H1 (cell line): ENCODE measurements at regions not wholly inside any gene's neighbourhood (a gene's known extent, or its start where the extent isn't known, plus 50 kb on each side); places are given as distances from the start of the nearest gene placed in this dataset.

ENCODE experiments used
- CTCF ChIA-PET: fragments of 300-600 bp; sonication (Branson Sonifier 250); formaldehyde crosslinking; loops from one replicate; lab custom pipeline; 2021; ENCODE audit not compliant: partially characterized antibody; lab: Charles Lee
- POLR2A ChIA-PET: fragments of 300-600 bp; sonication (Branson Sonifier 250); formaldehyde crosslinking; loops from one replicate; lab custom pipeline; 2021; ENCODE audit warnings: inconsistent platforms; ENCODE audit not compliant: partially characterized antibody; lab: Charles Lee
- DNase-seq, 2 experiments: peaks; one replicate each; pipeline versions ENCODE4 v3.0.0 to v3.0.0-alpha.2; 2010 to 2022; ENCODE audit warnings: low spot score in 2 of 2, low read depth in 1 of 2, mixed read lengths in 1 of 2
- FAIRE-seq: peaks from 2 replicates; lab custom pipeline; 2011; peaks lifted over from hg19 to GRCh38; lab: Jason Lieb, UNC
- H2AFZ ChIP-seq: 2 replicates; pipeline ENCODE4 v1.8.1; 2012; ENCODE audit warnings: low read length, inconsistent platforms
- H2AK5ac ChIP-seq: 2 replicates; pipeline ENCODE4 v1.6.1; 2013; ENCODE audit warnings: low read depth, low read length
- H2BK120ac ChIP-seq: replicated peaks from 2 replicates; pipeline ENCODE3; 2013; ENCODE audit warnings: low read depth, low read length, inconsistent platforms
- H2BK12ac ChIP-seq: 2 replicates; pipeline ENCODE4 v1.6.1; 2013; ENCODE audit warnings: low read depth, low read length
- H2BK15ac ChIP-seq: 2 replicates; pipeline ENCODE4 v1.6.1; 2013; ENCODE audit warnings: low read length
- H2BK20ac ChIP-seq: 2 replicates; pipeline ENCODE4 v1.6.1; 2013; ENCODE audit warnings: low read length
- H2BK5ac ChIP-seq: 2 replicates; pipeline ENCODE4 v1.6.1; 2013; ENCODE audit warnings: low read depth, low read length
- H3K14ac ChIP-seq: 2 replicates; pipeline ENCODE4 v1.6.1; 2013; ENCODE audit warnings: inconsistent platforms; ENCODE audit not compliant: insufficient read length
- H3K18ac ChIP-seq: 2 replicates; pipeline ENCODE4 v1.6.1; 2013; ENCODE audit warnings: low read length; ENCODE audit errors: extremely low read depth
- H3K23ac ChIP-seq: 2 replicates; pipeline ENCODE4 v1.6.1; 2013; ENCODE audit warnings: inconsistent platforms; ENCODE audit not compliant: insufficient read length
- H3K23me2 ChIP-seq: 2 replicates; pipeline ENCODE4 v1.6.1; 2013; ENCODE audit warnings: low read depth, low read length
- H3K27ac ChIP-seq: 2 replicates; pipeline ENCODE4 v1.6.1; 2011; ENCODE audit warnings: low read depth, low read length, inconsistent platforms
- H3K27me3 ChIP-seq, 4 experiments: replicated peaks in 1 of 4; 1 replicate in 1 of 4; 2 replicates in 3 of 4; pipeline versions ENCODE4 v1.6.1 to v1.8.1; 2011 to 2013; ENCODE audit warnings: low read length in 3 of 4, mild to moderate bottlenecking in 3 of 4, inconsistent platforms in 2 of 4, mixed read lengths in 2 of 4, moderate library complexity in 1 of 4; ENCODE audit not compliant: control insufficient read depth in 3 of 4, insufficient read depth in 3 of 4; ENCODE audit errors: extremely low read depth in 1 of 4
- H3K36me3 ChIP-seq, 4 experiments: 2 replicates each; pipeline versions ENCODE4 v1.6.1 to v1.8.1; 2011 to 2013; ENCODE audit warnings: mild to moderate bottlenecking in 4 of 4, low read length in 3 of 4, moderate library complexity in 2 of 4, control low read depth in 1 of 4, inconsistent platforms in 1 of 4; ENCODE audit not compliant: insufficient read depth in 4 of 4, control insufficient read depth in 2 of 4
- H3K4ac ChIP-seq: replicated peaks from 2 replicates; pipeline ENCODE3; 2013; ENCODE audit warnings: low read length, low read depth, mixed read lengths, inconsistent platforms; ENCODE audit not compliant: insufficient read length
- H3K4me1 ChIP-seq, 4 experiments: replicated peaks in 1 of 4; 1 replicate in 1 of 4; 2 replicates in 3 of 4; pipeline versions ENCODE4 v1.6.1 to v1.8.1; 2011 to 2013; ENCODE audit warnings: low read length in 3 of 4, inconsistent platforms in 2 of 4, mixed read lengths in 1 of 4; ENCODE audit not compliant: insufficient read depth in 4 of 4, control insufficient read depth in 3 of 4
- H3K4me2 ChIP-seq, 2 experiments: 2 replicates each; pipeline versions ENCODE4 v1.6.1 to v1.8.1; 2011 to 2013; ENCODE audit warnings: low read depth in 2 of 2, low read length in 2 of 2, control low read depth in 1 of 2, inconsistent platforms in 1 of 2, mild to moderate bottlenecking in 1 of 2; ENCODE audit not compliant: insufficient read depth in 1 of 2
- H3K4me3 ChIP-seq, 4 experiments: fragments of 200-600, 300-600 bp in 1 of 4; sonication (generic), shearing (Covaris generic), sonication (Bioruptor Twin) in 1 of 4; 2 replicates each; pipeline versions ENCODE4 v1.5.1 to v1.8.1; 2011 to 2016; ENCODE audit warnings: low read length in 4 of 4, low read depth in 3 of 4, control low read depth in 2 of 4, inconsistent platforms in 2 of 4, mild to moderate bottlenecking in 2 of 4, mixed read lengths in 1 of 4, moderate library complexity in 1 of 4; ENCODE audit not compliant: insufficient read depth in 2 of 4; ENCODE audit errors: extremely low read depth in 1 of 4
- H3K56ac ChIP-seq: replicated peaks from 2 replicates; pipeline ENCODE3; 2013; ENCODE audit warnings: low read depth, mild to moderate bottlenecking, mixed read lengths, low read length, inconsistent platforms; ENCODE audit not compliant: insufficient read length
- H3K79me1 ChIP-seq: 2 replicates; pipeline ENCODE4 v1.6.1; 2013; ENCODE audit warnings: low read depth, low read length, control low read depth
- H3K79me2 ChIP-seq, 2 experiments: 2 replicates each; pipeline versions ENCODE4 v1.6.1 to v1.8.1; 2012 to 2013; ENCODE audit warnings: low read length in 2 of 2, mild to moderate bottlenecking in 2 of 2, inconsistent platforms in 1 of 2; ENCODE audit not compliant: insufficient read depth in 2 of 2, control insufficient read depth in 1 of 2
- H3K9ac ChIP-seq, 4 experiments: replicated peaks in 1 of 4; 1 replicate in 1 of 4; 2 replicates in 3 of 4; pipeline versions ENCODE4 v1.6.1 to v1.8.1; 2011 to 2013; ENCODE audit warnings: low read depth in 3 of 4, low read length in 3 of 4, control low read depth in 2 of 4, mild to moderate bottlenecking in 2 of 4, moderate library complexity in 2 of 4, inconsistent platforms in 1 of 4; ENCODE audit errors: extremely low read depth in 1 of 4
- H3K9me3 ChIP-seq, 2 experiments: 2 replicates each; pipeline versions ENCODE4 v1.6.1 to v1.8.1; 2012 to 2013; ENCODE audit warnings: mild to moderate bottlenecking in 2 of 2, moderate library complexity in 2 of 2, control low read depth in 1 of 2, inconsistent platforms in 1 of 2, low read depth in 1 of 2, low read length in 1 of 2, mixed read lengths in 1 of 2; ENCODE audit not compliant: insufficient read depth in 2 of 2
- H4K20me1 ChIP-seq, 2 experiments: replicated peaks in 1 of 2; 2 replicates each; pipeline versions ENCODE3 to v1.8.1; 2011 to 2013; ENCODE audit warnings: inconsistent platforms in 2 of 2, low read length in 2 of 2, mild to moderate bottlenecking in 1 of 2; ENCODE audit not compliant: insufficient read depth in 2 of 2, control insufficient read depth in 1 of 2
- H4K5ac ChIP-seq: 2 replicates; pipeline ENCODE4 v1.6.1; 2013; ENCODE audit warnings: low read length, low read depth, mixed read lengths, inconsistent platforms; ENCODE audit not compliant: insufficient read length
- H4K8ac ChIP-seq: 2 replicates; pipeline ENCODE4 v1.8.0; 2013; ENCODE audit warnings: mild to moderate bottlenecking, moderate library complexity, low read length, inconsistent platforms; ENCODE audit not compliant: insufficient read depth; ENCODE audit errors: extremely low read depth
- H4K91ac ChIP-seq: replicated peaks from 2 replicates; pipeline ENCODE3; 2013; ENCODE audit warnings: low read length, mixed read lengths, inconsistent platforms; ENCODE audit not compliant: insufficient read length
- ATF3 ChIP-seq: IDR thresholded peaks from 2 replicates; pipeline ENCODE4 v1.6.1; 2011; ENCODE audit warnings: low read depth, mild to moderate bottlenecking, low read length; ENCODE audit not compliant: insufficient read depth
- HDAC2 ChIP-seq, 2 experiments: fragments of 300-600 bp in 1 of 2; sonication (generic) in 1 of 2; IDR thresholded peaks; 2 replicates each; pipeline ENCODE4 v1.6.1; 2011 to 2012; ENCODE audit warnings: low read depth in 2 of 2, low read length in 2 of 2, mild to moderate bottlenecking in 2 of 2, moderate library complexity in 2 of 2, borderline replicate concordance in 1 of 2, inconsistent platforms in 1 of 2
- KDM1A ChIP-seq: fragments of 200-600, 300-600 bp; sonication (generic); IDR thresholded peaks from 2 replicates; pipeline ENCODE4 v1.7.1; 2016; ENCODE audit warnings: mild to moderate bottlenecking, low read length, borderline replicate concordance
- KDM5A ChIP-seq: fragments of 200-600 bp; IDR thresholded peaks from 2 replicates; pipeline ENCODE4 v1.7.1; 2012; ENCODE audit warnings: mild to moderate bottlenecking, low read length, inconsistent platforms, mixed read lengths
- PHF8 ChIP-seq: fragments of 200-600 bp; sonication (generic); conservative IDR thresholded peaks from 2 replicates; pipeline ENCODE4 v1.7.1; 2012; ENCODE audit warnings: low read depth, mild to moderate bottlenecking, inconsistent platforms, low read length, moderate library complexity
- SAP30 ChIP-seq: fragments of 300-600 bp; sonication (generic); IDR thresholded peaks from 2 replicates; pipeline ENCODE4 v1.7.1; 2012; ENCODE audit warnings: low read length, moderate library complexity, mild to moderate bottlenecking, inconsistent platforms; ENCODE audit not compliant: insufficient read depth, insufficient replicate concordance
- SIX5 ChIP-seq: IDR thresholded peaks from 2 replicates; pipeline ENCODE4 v1.6.1; 2011; ENCODE audit warnings: mild to moderate bottlenecking, low read depth, low read length
- SP4 ChIP-seq: IDR thresholded peaks from 2 replicates; pipeline ENCODE4 v1.6.1; 2012; ENCODE audit warnings: low read length, inconsistent platforms
- TBP ChIP-seq: IDR thresholded peaks from 2 replicates; pipeline ENCODE4 v1.6.1; 2011; ENCODE audit warnings: low read depth, low read length, improper control_type of control experiment
- TCF12 ChIP-seq: IDR thresholded peaks from 2 replicates; pipeline ENCODE4 v1.6.1; 2011; ENCODE audit warnings: low read depth, mild to moderate bottlenecking, low read length
- USF2 ChIP-seq: IDR thresholded peaks from 2 replicates; pipeline ENCODE4 v1.6.1; 2011; ENCODE audit warnings: low read length, improper control_type of control experiment
- YY1 ChIP-seq: IDR thresholded peaks from 2 replicates; pipeline ENCODE4 v1.6.1; 2011; ENCODE audit warnings: low read depth, mild to moderate bottlenecking, low read length
- WGBS, 2 experiments: shearing (Covaris generic) in 1 of 2; methylation state at CpG; one replicate each; pipeline versions ENCODE4 v1.1.6 to v1.1.7; 2013 to 2015; ENCODE audit warnings: low lambda C conversion rate in 2 of 2, mixed read lengths in 2 of 2, inconsistent platforms in 1 of 2, low coverage in 1 of 2, missing lambda C conversion rate in 1 of 2; ENCODE audit not compliant: insufficient replicate concordance in 2 of 2, insufficient coverage in 1 of 2, insufficient read length in 1 of 2; ENCODE audit errors: extremely low coverage in 1 of 2, missing lambda C conversion rate in 1 of 2; 5-methylcytosine and 5-hydroxymethylcytosine counted together

- Histone ChIP-seq H3K18ac (no peak overlapping the region), H3K36me3 (no peaks in the 10 kb centered on the region), H3K9me3 (no peaks in the 10 kb centered on the region), H4K91ac (no peak overlapping the region), H2BK120ac (no peak overlapping the region), H4K8ac (no peak overlapping the region), H3K4me2 (no peak overlapping the region), H3K9ac (no peak overlapping the region), H3K4ac (no peak overlapping the region), H2AK5ac (no peak overlapping the region), H2BK15ac (no peak overlapping the region), H3K23me2 (no peaks in the 10 kb centered on the region), H3K27me3 (no peaks in the 10 kb centered on the region), H4K5ac (no peak overlapping the region), H3K23ac (no peak overlapping the region), H2BK12ac (no peak overlapping the region), H4K20me1 (no peaks in the 10 kb centered on the region), H3K4me3 (no peak overlapping the region), H3K56ac (no peak overlapping the region), H3K4me1 (no peaks in the 10 kb centered on the region), H2AFZ (no peak overlapping the region), H3K79me2 (no peaks in the 10 kb centered on the region), H2BK20ac (no peak overlapping the region), H3K27ac (no peak overlapping the region), H3K14ac (no peak overlapping the region), H3K79me1 (no peaks in the 10 kb centered on the region), H2BK5ac (no peak overlapping the region)
- CTCF ChIA-PET = interaction anchor here (1.2 kb wide), 1 partner anchor 43 kb away, joined by 3 read pairs; no protein-coding TSS in a partner anchor
- POLR2A ChIA-PET = no interaction called here
- 100% methylated on average over 1 of the region's 1 CpG; no CpG with 5 or more reads in 1 of the 2 experiments for WGBS, 2 experiments
- FAIRE-seq (no peak), DNase-seq (no peak)
- no peak for TF ChIP-seq USF2
- no peak for TF ChIP-seq SP4
- no peak for TF ChIP-seq SIX5
- TF ChIP-seq KDM1A = no peak
- TF ChIP-seq KDM5A = no peak
- no peak for TF ChIP-seq ATF3
- TF ChIP-seq TBP = no peak
- no peak for TF ChIP-seq HDAC2 (IDR thresholded peaks at IDR 0.05; ENCODE audit: borderline replicate concordance in 1 of 2, low read depth in 2 of 2, low read length in 2 of 2)
- TF ChIP-seq YY1 = no peak
- TF ChIP-seq PHF8 = no peak
- TF ChIP-seq TCF12 = no peak
- TF ChIP-seq SAP30 = no peak
These were observed 60.6 kb upstream of the DARS1 start for GRCh38 chr2:136045835-136046570.
